Sigmoid colon (tissue), 6 donors: ENCODE measurements at regions not wholly inside any gene's neighbourhood (a gene's known extent, or its start where the extent isn't known, plus 50 kb on each side); places are given as distances from the start of the nearest gene placed in this dataset.

Source experiments
- DNase-seq: peaks from one replicate; pipeline ENCODE4 v3.0.0-alpha.2; 2019
- H3K27ac ChIP-seq, 4 donors: fragments of 200-600 bp; sonication (generic); one replicate each; pipeline ENCODE4 v1.5.1; 2016 to 2019; ENCODE audit warnings: mild to moderate bottlenecking in 1 of 4
- H3K27me3 ChIP-seq, 3 donors: fragments of 200-600 bp; sonication (generic); one replicate each; pipeline ENCODE4 v1.5.1; 2019; ENCODE audit warnings: mild to moderate bottlenecking in 1 of 3
- H3K36me3 ChIP-seq, 4 donors: fragments of 200-600 bp; sonication (generic); one replicate each; pipeline ENCODE4 v1.5.1; 2016 to 2019
- H3K4me1 ChIP-seq, 4 donors: fragments of 200-600 bp; sonication (generic); one replicate each; pipeline ENCODE4 v1.5.1; 2017 to 2019
- H3K4me3 ChIP-seq, 4 donors: fragments of 200-600 bp; sonication (generic); one replicate each; pipeline ENCODE4 v1.5.1; 2017 to 2019; ENCODE audit warnings: mild to moderate bottlenecking in 2 of 4, moderate library complexity in 1 of 4
- H3K9me3 ChIP-seq, 4 donors: fragments of 200-600 bp in 3 of 4; sonication (generic) in 3 of 4; one replicate each; pipeline versions ENCODE4 v1.5.1 to v1.6.1; 2013 to 2019
- CTCF ChIP-seq, 4 experiments: fragments of 450-650 bp in 3 of 4; fragments of 200-600 bp in 1 of 4; IDR thresholded peaks; one replicate each; pipeline ENCODE4 v1.5.1; 2016 to 2019; ENCODE audit warnings: antibody characterized with exemption in 4 of 4, mild to moderate bottlenecking in 3 of 4, moderate library complexity in 2 of 4
- EP300 ChIP-seq, 4 donors: sonication (generic); formaldehyde crosslinking; IDR thresholded peaks; one replicate each; pipeline ENCODE4 v1.6.1; 2017; ENCODE audit warnings: antibody characterized with exemption in 4 of 4
- POLR2A ChIP-seq, 2 donors: fragments of 450-650 bp; IDR thresholded peaks; one replicate each; pipeline ENCODE4 v1.6.1; 2016; ENCODE audit warnings: antibody characterized with exemption in 2 of 2, mild to moderate bottlenecking in 2 of 2, moderate library complexity in 2 of 2
- POLR2AphosphoS5 ChIP-seq, 4 donors: sonication (generic); formaldehyde crosslinking; IDR thresholded peaks; one replicate each; pipeline ENCODE4 v1.6.1; 2017; ENCODE audit warnings: antibody characterized with exemption in 4 of 4
- WGBS, 2 donors: extraction: QIAGEN DNeasy Blood & Tissue Kit; methylation state at CpG; one replicate each; pipeline ENCODE4 v1.1.7; 2013; 5-methylcytosine and 5-hydroxymethylcytosine counted together
- intact Hi-C: fragments of 100-400 bp; cut with DNase I; formaldehyde crosslinking; loops from one replicate; pipeline ENCODE4 v1.15.1; 2023
- donor health status: healthy with polysubstance abuse.
- donor health status: healthy.

GRCh38 chr1:30103708-30104411, 619.5 kb downstream of the MATN1 start:
- H3K4me1 ChIP-seq = no peaks in the 10 kb centered on the region
- H3K4me3 ChIP-seq = no peak overlapping the region
- intact Hi-C loops = no loop called here
- H3K9me3 ChIP-seq = no peaks in the 10 kb centered on the region
- 61 to 77% methylated on average over 14 of the region's 14 CpGs for WGBS, 2 donors
- TF ChIP-seq POLR2A (IDR thresholded peaks at IDR 0.05) (no peak), CTCF (IDR thresholded peaks at IDR 0.05) (no peak), POLR2AphosphoS5 (IDR thresholded peaks at IDR 0.05) (no peak), EP300 (IDR thresholded peaks at IDR 0.05) (no peak)
- H3K27ac ChIP-seq = no peak overlapping the region
- peaks cover 0 to 40% (median 6%) of the 10 kb centered on the region in 3 donors for H3K27me3 ChIP-seq
- DNase-seq = no peak
- H3K36me3 ChIP-seq = no peaks in the 10 kb centered on the region

GRCh38 chr1:30102605-30103004, 620.8 kb downstream of the MATN1 start:
- H3K36me3 ChIP-seq = no peaks in the 10 kb centered on the region
- H3K4me3 ChIP-seq = no peak overlapping the region
- 90 to 93% methylated on average over 7 of the region's 7 CpGs for WGBS, 2 donors
- DNase-seq = no peak
- intact Hi-C loops = no loop called here
- peaks cover 0 to 27% (median 6%) of the 10 kb centered on the region in 3 donors for H3K27me3 ChIP-seq
- H3K9me3 ChIP-seq = no peaks in the 10 kb centered on the region
- no peak overlapping the region for H3K27ac ChIP-seq
- TF ChIP-seq CTCF (IDR thresholded peaks at IDR 0.05) (no peak), POLR2A (IDR thresholded peaks at IDR 0.05) (no peak), EP300 (IDR thresholded peaks at IDR 0.05) (no peak), POLR2AphosphoS5 (IDR thresholded peaks at IDR 0.05) (no peak)
- no peaks in the 10 kb centered on the region for H3K4me1 ChIP-seq

- Histone ChIP-seq H3K9me3 (no peaks in the 10 kb centered on the region), H3K27me3 (peaks cover 0 to 18% (median 6%) of the 10 kb centered on the region in 3 donors), H3K4me1 (no peaks in the 10 kb centered on the region), H3K27ac (no peak overlapping the region), H3K4me3 (no peak overlapping the region), H3K36me3 (no peaks in the 10 kb centered on the region)
- TF ChIP-seq POLR2A (IDR thresholded peaks at IDR 0.05) (no peak), CTCF (IDR thresholded peaks at IDR 0.05) (no peak), EP300 (IDR thresholded peaks at IDR 0.05) (no peak), POLR2AphosphoS5 (IDR thresholded peaks at IDR 0.05) (no peak)
- WGBS, 2 donors = 57% methylated on average over 9 of the region's 9 CpGs
- intact Hi-C loops = no loop called here
- no peak for DNase-seq
Measured at GRCh38 chr1:30101487-30102227, 621.7 kb downstream of the MATN1 start.

- H3K4me3 ChIP-seq = no peak overlapping the region
- H3K4me1 ChIP-seq = no peaks in the 10 kb centered on the region
- no peaks in the 10 kb centered on the region for H3K36me3 ChIP-seq
- H3K9me3 ChIP-seq = no peaks in the 10 kb centered on the region
- intact Hi-C loops = no loop called here
- TF ChIP-seq EP300 (IDR thresholded peaks at IDR 0.05) (no peak), CTCF (IDR thresholded peaks at IDR 0.05) (no peak), POLR2AphosphoS5 (IDR thresholded peaks at IDR 0.05) (no peak), POLR2A (IDR thresholded peaks at IDR 0.05) (no peak)
- no peak for DNase-seq
- WGBS, 2 donors = 56 to 64% methylated on average over 8 of the region's 8 CpGs
- peaks cover 0 to 13% (median 6%) of the 10 kb centered on the region in 3 donors for H3K27me3 ChIP-seq
- H3K27ac ChIP-seq = no peak overlapping the region
Measured at GRCh38 chr1:30101016-30101415, 622.4 kb downstream of the MATN1 start.
